Inferior parietal cortex (tissue), 1 donor: ENCODE measurements at regions not wholly inside any gene's neighbourhood (a gene's known extent, or its start where the extent isn't known, plus 50 kb on each side); places are given as distances from the start of the nearest gene placed in this dataset.
"Not testable (repeated sequence)": the region's sequence is repeated elsewhere in the genome, so short reads cannot be mapped to it uniquely, and the experiment has no call there.

Experiments
- DNase-seq: peaks from one replicate; pipeline ENCODE4 v3.0.0-alpha.2; 2016; ENCODE audit errors: extremely low spot score

GRCh38 chr10:28444031-28444430, 88.9 kb upstream of the WAC start:
- DNase-seq: no peak

- no peak for DNase-seq
These were observed 87.4 kb upstream of the WAC start for GRCh38 chr10:28445516-28445915.

GRCh38 chr10:28449382-28449781, 83.5 kb upstream of the WAC start:
- DNase-seq: no peak

GRCh38 chr10:28449926-28450325, 83.0 kb upstream of the WAC start:
- no peak for DNase-seq

- DNase-seq: no peak
These were observed 79.0 kb upstream of the WAC start for GRCh38 chr10:28453926-28454325.

- DNase-seq: no peak
These were observed 75.8 kb upstream of the WAC start for GRCh38 chr10:28457110-28457509.

- not testable (repeated sequence) for DNase-seq
These were observed 75.0 kb upstream of the WAC start for GRCh38 chr10:28457873-28458272.

- no peak for DNase-seq
These were observed 73.3 kb upstream of the WAC start for GRCh38 chr10:28459453-28460144.

- no peak for DNase-seq
These were observed 69.8 kb upstream of the WAC start for GRCh38 chr10:28463141-28463540.

GRCh38 chr10:28463676-28464395, 69.1 kb upstream of the WAC start:
- no peak for DNase-seq

- no peak for DNase-seq
These were observed 65.3 kb upstream of the WAC start for GRCh38 chr10:28467615-28468014.

GRCh38 chr10:28468707-28469483, 64.0 kb upstream of the WAC start:
- DNase-seq: no peak

- no peak for DNase-seq
These were observed 61.9 kb upstream of the WAC start for GRCh38 chr10:28470873-28471651.

- no peak for DNase-seq
These were observed 61.3 kb upstream of the WAC start for GRCh38 chr10:28471652-28472050.

- no peak for DNase-seq
These were observed 54.3 kb upstream of the WAC start for GRCh38 chr10:28478646-28479045.

GRCh38 chr10:28479425-28479865, 53.5 kb upstream of the WAC start:
- DNase-seq: no peak

- DNase-seq: no peak
These were observed 52.8 kb upstream of the WAC start for GRCh38 chr10:28479927-28480627.

- no peak for DNase-seq
These were observed 52.3 kb upstream of the WAC start for GRCh38 chr10:28480628-28480965.

GRCh38 chr10:28481346-28481745, 51.6 kb upstream of the WAC start:
- not testable (repeated sequence) for DNase-seq

- DNase-seq: no peak
These were observed 51.0 kb upstream of the WAC start for GRCh38 chr10:28481968-28482367.
